ENCODE measurements at regions not wholly inside any gene's neighbourhood (a gene's known extent, or its start where the extent isn't known, plus 50 kb on each side); places are given as distances from the start of the nearest gene placed in this dataset.

DNA sequence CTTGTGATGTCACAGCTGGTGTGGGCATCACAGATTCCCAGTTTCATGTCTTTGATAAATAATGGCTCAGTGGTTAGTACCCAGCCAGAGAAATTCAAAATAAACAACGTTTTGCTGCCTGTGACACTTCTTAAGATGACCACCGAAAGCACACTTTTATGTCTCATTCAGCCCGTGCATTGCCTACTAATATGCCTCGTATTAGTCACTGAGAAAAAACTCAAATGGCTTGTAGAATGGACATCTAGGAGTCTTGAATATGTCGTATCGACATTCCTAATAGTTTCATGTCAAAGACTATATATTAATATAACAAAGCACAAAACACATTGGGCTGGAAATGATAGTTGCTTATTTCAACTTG, 103.9 kb upstream of the FAT1 start:
- CTCF ChIA-PET, result no interaction called here

DNA sequence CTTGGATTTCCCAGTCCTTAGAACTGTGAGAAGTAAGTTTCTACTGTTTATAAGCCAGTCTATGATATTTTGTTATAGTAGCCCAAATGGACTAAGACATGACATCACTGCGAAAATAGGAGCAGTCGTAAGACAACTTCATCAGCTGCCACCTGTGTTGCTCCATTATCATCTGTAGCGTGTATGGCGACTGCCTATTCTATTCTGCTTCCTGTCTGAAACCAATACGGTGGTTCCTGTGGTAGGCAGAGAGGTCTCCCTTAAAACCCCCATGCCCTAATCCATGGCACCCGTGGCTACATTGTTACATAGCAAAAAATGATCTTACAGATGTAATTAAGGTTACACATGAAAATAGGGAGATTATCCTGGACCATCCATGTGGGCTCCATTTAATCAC, 105.4 kb upstream of the FAT1 start:
- Histone ChIP-seq H3K36me3 (ENCODE audit: control insufficient read depth in 2 of 2, insufficient read depth in 1 of 2, low read length in 2 of 2) (no peaks in the 10 kb centered on the region), H3K4me1 (ENCODE audit: control insufficient read depth, insufficient read depth, low read length) (peaks cover 9% of the 10 kb centered on the region; the same call in 1 of the 2 replicates), H3K4me3 (ENCODE audit: low read depth, low read length) (no peak overlapping the region), H3K9me3 (ENCODE audit: control insufficient read depth, insufficient read depth, low read depth, low read length) (no peaks in the 10 kb centered on the region), H3K27ac (ENCODE audit: extremely low read depth, low read depth, low read length) (no peak overlapping the region)
- TF ChIP-seq OSR2 (tag by site-specific recombination; IDR thresholded peaks at IDR 0.05) (no peak), ZNF549 (tag by site-specific recombination; IDR thresholded peaks at IDR 0.05) (no peak), ZIC2 (tag by site-specific recombination; IDR thresholded peaks at IDR 0.05) (no peak), ZNF76 (tag by site-specific recombination; IDR thresholded peaks at IDR 0.05; ENCODE audit: borderline replicate concordance, low read depth) (no peak), ZBTB8A (tag by site-specific recombination; IDR thresholded peaks at IDR 0.05) (no peak), ZNF843 (tag by site-specific recombination; IDR thresholded peaks at IDR 0.05) (no peak), GLI2 (tag by site-specific recombination; IDR thresholded peaks at IDR 0.05; ENCODE audit: borderline replicate concordance, low read depth) (no peak), ZBTB20 (tag by site-specific recombination; IDR thresholded peaks at IDR 0.05) (no peak), HOXD13 (CRISPR knock-in tag; IDR thresholded peaks at IDR 0.05; ENCODE audit: borderline replicate concordance) (no peak), ZNF416 (tag by site-specific recombination; IDR thresholded peaks at IDR 0.05) (no peak), KLF7 (tag by site-specific recombination; IDR thresholded peaks at IDR 0.05; ENCODE audit: borderline replicate concordance) (no peak)
- TF ChIP-seq, protein P1, sequence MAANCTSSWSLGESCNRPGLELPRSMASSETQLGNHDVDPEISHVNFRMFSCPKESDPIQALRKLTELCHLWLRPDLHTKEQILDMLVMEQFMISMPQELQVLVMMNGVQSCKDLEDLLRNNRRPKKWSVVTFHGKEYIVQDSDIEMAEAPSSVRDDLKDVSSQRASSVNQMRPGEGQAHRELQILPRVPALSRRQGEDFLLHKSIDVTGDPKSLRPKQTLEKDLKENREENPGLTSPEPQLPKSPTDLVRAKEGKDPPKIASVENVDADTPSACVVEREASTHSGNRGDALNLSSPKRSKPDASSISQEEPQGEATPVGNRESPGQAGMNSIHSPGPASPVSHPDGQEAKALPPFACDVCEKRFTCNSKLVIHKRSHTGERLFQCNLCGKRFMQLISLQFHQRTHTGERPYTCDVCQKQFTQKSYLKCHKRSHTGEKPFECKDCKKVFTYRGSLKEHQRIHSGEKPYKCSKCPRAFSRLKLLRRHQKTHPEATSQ (tag by site-specific recombination; IDR thresholded peaks at IDR 0.05), result no peak
- TF ChIP-seq, protein P2, sequence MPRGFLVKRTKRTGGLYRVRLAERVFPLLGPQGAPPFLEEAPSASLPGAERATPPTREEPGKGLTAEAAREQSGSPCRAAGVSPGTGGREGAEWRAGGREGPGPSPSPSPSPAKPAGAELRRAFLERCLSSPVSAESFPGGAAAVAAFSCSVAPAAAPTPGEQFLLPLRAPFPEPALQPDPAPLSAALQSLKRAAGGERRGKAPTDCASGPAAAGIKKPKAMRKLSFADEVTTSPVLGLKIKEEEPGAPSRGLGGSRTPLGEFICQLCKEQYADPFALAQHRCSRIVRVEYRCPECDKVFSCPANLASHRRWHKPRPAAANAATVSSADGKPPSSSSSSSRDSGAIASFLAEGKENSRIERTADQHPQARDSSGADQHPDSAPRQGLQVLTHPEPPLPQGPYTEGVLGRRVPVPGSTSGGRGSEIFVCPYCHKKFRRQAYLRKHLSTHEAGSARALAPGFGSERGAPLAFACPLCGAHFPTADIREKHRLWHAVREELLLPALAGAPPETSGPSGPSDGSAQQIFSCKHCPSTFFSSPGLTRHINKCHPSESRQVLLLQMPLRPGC (tag by site-specific recombination; IDR thresholded peaks at IDR 0.05), result no peak
- CTCF ChIA-PET, result no interaction called here
- POLR2A ChIA-PET, result no interaction called here

More for the DNA sequence above, 103.9 kb upstream of the FAT1 start:
- Histone ChIP-seq H3K9me3 (ENCODE audit: control insufficient read depth, insufficient read depth, low read depth, low read length) (no peaks in the 10 kb centered on the region), H3K36me3 (ENCODE audit: control insufficient read depth in 2 of 2, insufficient read depth in 1 of 2, low read length in 2 of 2) (no peaks in the 10 kb centered on the region), H3K27ac (ENCODE audit: extremely low read depth, low read depth, low read length) (no peak overlapping the region), H3K4me1 (ENCODE audit: control insufficient read depth, insufficient read depth, low read length) (peaks cover 9% of the 10 kb centered on the region; the same call in 1 of the 2 replicates), H3K4me3 (ENCODE audit: low read depth, low read length) (no peak overlapping the region)
- no peak for TF ChIP-seq ZNF830 (tag by site-specific recombination; IDR thresholded peaks at IDR 0.05; ENCODE audit: low read depth)
- TF ChIP-seq, protein P3, sequence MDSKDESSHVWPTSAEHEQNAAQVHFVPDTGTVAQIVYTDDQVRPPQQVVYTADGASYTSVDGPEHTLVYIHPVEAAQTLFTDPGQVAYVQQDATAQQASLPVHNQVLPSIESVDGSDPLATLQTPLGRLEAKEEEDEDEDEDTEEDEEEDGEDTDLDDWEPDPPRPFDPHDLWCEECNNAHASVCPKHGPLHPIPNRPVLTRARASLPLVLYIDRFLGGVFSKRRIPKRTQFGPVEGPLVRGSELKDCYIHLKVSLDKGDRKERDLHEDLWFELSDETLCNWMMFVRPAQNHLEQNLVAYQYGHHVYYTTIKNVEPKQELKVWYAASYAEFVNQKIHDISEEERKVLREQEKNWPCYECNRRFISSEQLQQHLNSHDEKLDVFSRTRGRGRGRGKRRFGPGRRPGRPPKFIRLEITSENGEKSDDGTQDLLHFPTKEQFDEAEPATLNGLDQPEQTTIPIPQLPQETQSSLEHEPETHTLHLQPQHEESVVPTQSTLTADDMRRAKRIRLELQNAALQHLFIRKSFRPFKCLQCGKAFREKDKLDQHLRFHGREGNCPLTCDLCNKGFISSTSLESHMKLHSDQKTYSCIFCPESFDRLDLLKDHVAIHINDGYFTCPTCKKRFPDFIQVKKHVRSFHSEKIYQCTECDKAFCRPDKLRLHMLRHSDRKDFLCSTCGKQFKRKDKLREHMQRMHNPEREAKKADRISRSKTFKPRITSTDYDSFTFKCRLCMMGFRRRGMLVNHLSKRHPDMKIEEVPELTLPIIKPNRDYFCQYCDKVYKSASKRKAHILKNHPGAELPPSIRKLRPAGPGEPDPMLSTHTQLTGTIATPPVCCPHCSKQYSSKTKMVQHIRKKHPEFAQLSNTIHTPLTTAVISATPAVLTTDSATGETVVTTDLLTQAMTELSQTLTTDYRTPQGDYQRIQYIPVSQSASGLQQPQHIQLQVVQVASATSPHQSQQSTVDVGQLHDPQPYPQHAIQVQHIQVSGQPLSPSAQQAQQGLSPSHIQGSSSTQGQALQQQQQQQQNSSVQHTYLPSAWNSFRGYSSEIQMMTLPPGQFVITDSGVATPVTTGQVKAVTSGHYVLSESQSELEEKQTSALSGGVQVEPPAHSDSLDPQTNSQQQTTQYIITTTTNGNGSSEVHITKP (tag by site-specific recombination; IDR thresholded peaks at IDR 0.05), result no peak
- TF ChIP-seq, protein P4, sequence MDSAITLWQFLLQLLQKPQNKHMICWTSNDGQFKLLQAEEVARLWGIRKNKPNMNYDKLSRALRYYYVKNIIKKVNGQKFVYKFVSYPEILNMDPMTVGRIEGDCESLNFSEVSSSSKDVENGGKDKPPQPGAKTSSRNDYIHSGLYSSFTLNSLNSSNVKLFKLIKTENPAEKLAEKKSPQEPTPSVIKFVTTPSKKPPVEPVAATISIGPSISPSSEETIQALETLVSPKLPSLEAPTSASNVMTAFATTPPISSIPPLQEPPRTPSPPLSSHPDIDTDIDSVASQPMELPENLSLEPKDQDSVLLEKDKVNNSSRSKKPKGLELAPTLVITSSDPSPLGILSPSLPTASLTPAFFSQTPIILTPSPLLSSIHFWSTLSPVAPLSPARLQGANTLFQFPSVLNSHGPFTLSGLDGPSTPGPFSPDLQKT (IDR thresholded peaks at IDR 0.05; ENCODE audit: borderline replicate concordance, low read depth, low read length), result no peak
- TF ChIP-seq ZNF202 (tag by site-specific recombination; IDR thresholded peaks at IDR 0.05; ENCODE audit: borderline replicate concordance), result no peak
- no peak for TF ChIP-seq ZNF548 (tag by site-specific recombination; IDR thresholded peaks at IDR 0.05)
- TF ChIP-seq, protein P5, sequence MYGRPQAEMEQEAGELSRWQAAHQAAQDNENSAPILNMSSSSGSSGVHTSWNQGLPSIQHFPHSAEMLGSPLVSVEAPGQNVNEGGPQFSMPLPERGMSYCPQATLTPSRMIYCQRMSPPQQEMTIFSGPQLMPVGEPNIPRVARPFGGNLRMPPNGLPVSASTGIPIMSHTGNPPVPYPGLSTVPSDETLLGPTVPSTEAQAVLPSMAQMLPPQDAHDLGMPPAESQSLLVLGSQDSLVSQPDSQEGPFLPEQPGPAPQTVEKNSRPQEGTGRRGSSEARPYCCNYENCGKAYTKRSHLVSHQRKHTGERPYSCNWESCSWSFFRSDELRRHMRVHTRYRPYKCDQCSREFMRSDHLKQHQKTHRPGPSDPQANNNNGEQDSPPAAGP (tag by site-specific recombination; IDR thresholded peaks at IDR 0.05), result no peak
- TF ChIP-seq, protein P6, sequence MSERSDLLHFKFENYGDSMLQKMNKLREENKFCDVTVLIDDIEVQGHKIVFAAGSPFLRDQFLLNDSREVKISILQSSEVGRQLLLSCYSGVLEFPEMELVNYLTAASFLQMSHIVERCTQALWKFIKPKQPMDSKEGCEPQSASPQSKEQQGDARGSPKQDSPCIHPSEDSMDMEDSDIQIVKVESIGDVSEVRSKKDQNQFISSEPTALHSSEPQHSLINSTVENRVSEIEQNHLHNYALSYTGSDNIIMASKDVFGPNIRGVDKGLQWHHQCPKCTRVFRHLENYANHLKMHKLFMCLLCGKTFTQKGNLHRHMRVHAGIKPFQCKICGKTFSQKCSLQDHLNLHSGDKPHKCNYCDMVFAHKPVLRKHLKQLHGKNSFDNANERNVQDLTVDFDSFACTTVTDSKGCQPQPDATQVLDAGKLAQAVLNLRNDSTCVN (tag by site-specific recombination; optimal IDR thresholded peaks at IDR 0.05), result no peak
- no peak for TF ChIP-seq KLF10 (tag by site-specific recombination; IDR thresholded peaks at IDR 0.05)
- TF ChIP-seq ZNF426 (tag by site-specific recombination; IDR thresholded peaks at IDR 0.05), result no peak
- no peak for TF ChIP-seq ZNF600 (tag by site-specific recombination; IDR thresholded peaks at IDR 0.05)
- no peak for TF ChIP-seq ZNF157 (tag by site-specific recombination; IDR thresholded peaks at IDR 0.05)
- TF ChIP-seq ZNF529 (tag by site-specific recombination; IDR thresholded peaks at IDR 0.05; ENCODE audit: insufficient replicate concordance), result no peak
- no peak for TF ChIP-seq ZNF623 (tag by site-specific recombination; IDR thresholded peaks at IDR 0.05)
- TF ChIP-seq, protein P7, sequence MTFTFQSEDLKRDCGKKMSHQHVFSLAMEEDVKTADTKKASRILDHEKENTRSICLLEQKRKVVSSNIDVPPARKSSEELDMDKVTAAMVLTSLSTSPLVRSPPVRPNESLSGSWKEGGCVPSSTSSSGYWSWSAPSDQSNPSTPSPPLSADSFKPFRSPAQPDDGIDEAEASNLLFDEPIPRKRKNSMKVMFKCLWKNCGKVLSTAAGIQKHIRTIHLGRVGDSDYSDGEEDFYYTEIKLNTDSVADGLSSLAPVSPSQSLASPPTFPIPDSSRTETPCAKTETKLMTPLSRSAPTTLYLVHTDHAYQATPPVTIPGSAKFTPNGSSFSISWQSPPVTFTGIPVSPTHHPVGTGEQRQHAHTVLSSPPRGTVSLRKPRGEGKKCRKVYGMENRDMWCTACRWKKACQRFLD (tag by site-specific recombination; IDR thresholded peaks at IDR 0.05), result no peak
- no peak for TF ChIP-seq ZNF660 (tag by site-specific recombination; IDR thresholded peaks at IDR 0.05)
- TF ChIP-seq ZNF266 (tag by site-specific recombination; IDR thresholded peaks at IDR 0.05; ENCODE audit: low read depth), result no peak
- POLR2A ChIA-PET, result no interaction called here

Measured in HEK293 (cell line).